Fibroblast of peridontal ligament (primary cell): ENCODE measurements at regions not wholly inside any gene's neighbourhood (a gene's known extent, or its start where the extent isn't known, plus 50 kb on each side); places are given as distances from the start of the nearest gene placed in this dataset.
A peak's percentile ranks its signal among the peaks of the same experiment; 100 is the strongest.
"Not testable (repeated sequence)": the region's sequence is repeated elsewhere in the genome, so short reads cannot be mapped to it uniquely, and the experiment has no call there.

Experiments used
- DNase-seq: peaks from one replicate; pipeline ENCODE4 v3.0.0-alpha.2; 2010; ENCODE audit errors: extremely low read depth

GRCh38 chr5:125673359-125673950, 749.8 kb upstream of the GRAMD2B start:
- no peak for DNase-seq

GRCh38 chr5:125679522-125679921, 743.7 kb upstream of the GRAMD2B start:
- peak; percentile 23 for DNase-seq

GRCh38 chr5:125683669-125684068, 739.5 kb upstream of the GRAMD2B start:
- DNase-seq, result no peak

GRCh38 chr5:125685771-125686170, 737.4 kb upstream of the GRAMD2B start:
- DNase-seq, result no peak

DNA sequence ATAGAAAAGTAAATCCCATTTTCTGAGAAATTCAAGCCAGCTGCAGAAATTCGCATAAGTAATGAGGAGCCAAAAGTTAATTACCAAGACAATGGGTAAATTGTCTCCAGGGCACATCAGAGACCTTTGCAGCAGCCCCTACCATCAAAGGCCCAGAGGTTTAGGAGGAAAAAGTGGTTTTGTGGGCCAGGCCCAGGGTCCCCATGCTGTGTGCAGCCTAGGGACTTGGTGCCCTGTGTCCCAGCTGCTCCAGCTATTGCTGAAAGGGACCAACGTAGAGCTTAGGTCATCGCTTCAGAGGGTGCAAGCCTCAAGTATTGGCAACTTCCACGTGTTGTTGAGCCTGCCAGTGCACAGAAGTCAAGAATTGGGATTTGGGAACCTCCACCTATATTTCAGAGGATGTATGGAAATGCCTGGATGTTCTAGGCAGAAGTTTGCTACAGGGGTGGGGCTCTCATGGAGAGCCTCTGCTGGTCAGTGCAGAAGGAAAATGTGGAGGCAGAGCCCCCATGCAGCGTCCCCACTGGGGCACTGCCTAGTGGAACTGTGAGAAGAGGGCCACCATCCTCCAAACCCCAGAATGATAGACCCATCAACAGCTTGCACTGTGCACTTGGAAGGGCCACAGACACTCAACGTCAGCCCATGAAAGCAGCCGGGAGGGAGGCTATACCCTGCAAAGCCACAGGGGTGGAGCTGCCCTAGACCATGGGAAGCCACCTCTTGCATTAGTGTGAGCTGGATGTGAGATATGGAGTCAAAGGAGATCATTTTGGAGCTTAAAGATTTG, 731.3 kb upstream of the GRAMD2B start:
- DNase-seq, result not testable (repeated sequence)

DNA sequence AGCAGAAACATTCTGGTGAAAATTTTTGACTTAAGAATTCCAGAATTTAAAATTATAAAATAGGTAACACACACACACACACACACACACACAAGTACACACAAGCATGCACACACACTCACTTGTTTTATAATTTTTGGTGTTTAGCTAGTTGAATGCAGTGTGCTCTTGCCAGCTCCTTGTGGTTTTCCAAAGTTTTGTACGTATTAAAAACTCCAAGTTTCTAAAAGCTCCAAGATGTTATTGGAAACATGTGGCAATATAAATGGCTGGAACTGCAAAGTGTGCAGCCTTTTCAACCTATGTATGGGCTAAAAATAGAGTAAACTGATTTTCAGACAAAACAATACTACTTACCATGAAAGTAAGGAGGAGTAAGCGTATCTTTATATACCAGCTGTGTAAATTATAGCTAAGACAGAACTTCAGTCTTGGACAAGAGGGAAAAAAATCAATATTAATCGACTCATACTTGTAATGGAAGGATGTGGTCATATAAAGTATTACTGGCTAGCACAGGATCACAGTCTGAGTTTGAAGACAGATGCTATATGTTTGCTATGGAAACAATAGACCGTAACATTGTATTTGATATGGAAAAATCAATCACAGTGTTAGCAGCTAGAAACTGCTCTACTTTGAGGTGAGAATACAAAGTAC, 727.1 kb upstream of the GRAMD2B start:
- DNase-seq, result peak; percentile 95

- peak; percentile 97 for DNase-seq
These were observed 726.4 kb upstream of the GRAMD2B start for GRCh38 chr5:125696762-125697161.

DNA sequence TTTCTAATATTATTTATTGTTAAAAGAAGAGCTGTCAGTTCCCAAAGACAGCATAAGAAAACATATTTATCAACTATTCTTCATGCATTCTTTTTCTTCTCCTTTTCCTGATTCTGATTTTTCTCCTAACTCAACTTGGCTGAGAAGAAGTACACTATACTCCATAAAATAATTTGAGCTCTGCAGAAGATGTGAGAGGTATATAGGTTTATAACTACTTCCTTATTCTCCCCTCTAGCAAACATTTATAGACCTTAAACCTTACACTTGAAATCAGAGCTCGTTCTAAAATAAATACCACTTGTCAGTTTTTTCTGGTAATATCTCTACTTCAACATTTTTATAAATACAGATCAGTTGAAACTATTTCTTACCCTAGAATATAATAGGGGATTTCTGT, 724.8 kb upstream of the GRAMD2B start:
- no peak for DNase-seq

DNA sequence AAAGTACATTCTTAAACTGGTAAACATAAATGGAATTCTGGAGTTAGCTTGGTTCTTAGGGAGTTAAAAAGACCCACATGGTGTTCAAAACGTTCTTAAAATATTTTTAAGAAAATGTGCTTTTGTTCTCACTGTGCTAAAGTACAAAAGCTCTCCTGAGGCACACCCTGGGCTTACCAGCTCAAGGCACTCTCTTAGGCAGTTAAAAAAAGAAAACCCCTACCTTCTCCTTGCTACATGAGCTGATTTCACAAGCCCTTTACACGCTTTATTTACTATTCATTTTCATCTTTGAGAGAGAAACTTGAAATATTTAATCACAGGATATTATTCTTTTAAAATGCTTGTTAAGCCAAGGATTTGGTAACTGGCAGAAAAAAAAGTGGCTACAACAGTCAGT, 723.3 kb upstream of the GRAMD2B start:
- DNase-seq, result no peak

DNA sequence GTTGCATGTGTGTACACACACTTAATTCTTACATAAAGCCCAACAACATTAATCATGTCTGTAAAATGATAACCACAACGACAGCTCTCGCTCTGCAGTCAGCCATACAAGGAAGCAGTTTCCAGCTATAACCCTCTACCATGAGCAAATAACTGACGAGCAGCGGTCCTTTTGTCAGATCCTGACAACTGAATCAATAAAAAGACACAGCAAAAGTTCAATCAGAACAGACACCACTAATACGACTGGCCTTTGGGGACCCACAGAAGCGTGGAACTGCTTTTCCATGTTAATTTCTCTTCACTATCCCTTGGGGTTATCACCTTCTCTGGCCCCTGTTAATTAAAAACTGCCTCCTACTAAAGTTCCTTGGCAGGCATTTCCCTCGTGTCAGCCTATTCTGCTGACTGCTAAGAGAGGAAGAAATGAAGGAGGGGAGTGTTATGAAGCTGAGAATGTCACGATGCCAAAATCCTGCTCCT, 722.8 kb upstream of the GRAMD2B start:
- no peak for DNase-seq

DNA sequence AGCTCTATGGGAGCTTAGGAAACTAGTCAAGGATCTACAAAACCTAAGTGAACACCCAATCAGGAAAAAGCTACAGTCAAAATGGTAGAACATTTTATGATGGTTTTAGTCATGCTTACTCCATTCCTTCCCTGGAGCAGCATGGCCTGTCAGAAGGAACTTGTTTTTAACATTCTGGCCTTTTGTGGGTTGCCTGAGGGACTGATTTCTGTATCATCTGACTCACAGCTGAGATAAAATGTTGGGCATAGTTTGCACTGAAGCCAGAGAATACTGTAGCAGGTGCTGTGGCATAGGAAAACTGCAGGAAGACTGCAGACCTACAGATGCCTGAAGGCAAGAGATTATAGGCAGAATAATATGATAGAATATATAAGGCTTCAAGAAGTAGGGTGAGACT, 719.6 kb upstream of the GRAMD2B start:
- no peak for DNase-seq

- no peak for DNase-seq
These were observed 718.3 kb upstream of the GRAMD2B start for GRCh38 chr5:125704888-125705287.

- no peak for DNase-seq
These were observed 714.6 kb upstream of the GRAMD2B start for GRCh38 chr5:125708583-125708982.

DNA sequence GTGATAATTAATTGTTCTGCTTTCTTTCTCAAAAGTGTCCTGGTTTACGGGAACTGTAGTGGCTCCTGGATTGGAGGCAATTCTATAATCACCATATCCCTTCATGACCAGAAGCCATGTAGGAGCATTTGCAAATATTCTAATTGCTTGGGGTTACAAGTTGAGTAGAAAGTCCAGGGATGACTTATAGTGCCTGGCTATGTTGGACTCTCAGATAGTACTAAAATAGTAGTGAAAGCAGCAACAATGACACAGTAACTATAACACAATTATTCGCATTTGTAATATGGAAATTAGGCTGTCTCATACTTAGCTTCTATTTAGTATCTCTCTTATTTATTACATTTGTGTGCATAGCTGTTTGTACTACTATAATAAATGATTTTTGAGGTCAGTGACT, 712.5 kb upstream of the GRAMD2B start:
- DNase-seq, result no peak

- DNase-seq, result no peak
These were observed 710.8 kb upstream of the GRAMD2B start for GRCh38 chr5:125712397-125712796.

GRCh38 chr5:125713109-125713805, 710.0 kb upstream of the GRAMD2B start:
- no peak for DNase-seq

GRCh38 chr5:125715216-125715615, 708.0 kb upstream of the GRAMD2B start:
- DNase-seq, result no peak

- peak; percentile 92 for DNase-seq
These were observed 706.0 kb upstream of the GRAMD2B start for GRCh38 chr5:125717209-125717608.

- DNase-seq, result no peak
These were observed 703.4 kb upstream of the GRAMD2B start for GRCh38 chr5:125719681-125720347.

GRCh38 chr5:125720348-125720685, 702.9 kb upstream of the GRAMD2B start:
- no peak for DNase-seq

DNA sequence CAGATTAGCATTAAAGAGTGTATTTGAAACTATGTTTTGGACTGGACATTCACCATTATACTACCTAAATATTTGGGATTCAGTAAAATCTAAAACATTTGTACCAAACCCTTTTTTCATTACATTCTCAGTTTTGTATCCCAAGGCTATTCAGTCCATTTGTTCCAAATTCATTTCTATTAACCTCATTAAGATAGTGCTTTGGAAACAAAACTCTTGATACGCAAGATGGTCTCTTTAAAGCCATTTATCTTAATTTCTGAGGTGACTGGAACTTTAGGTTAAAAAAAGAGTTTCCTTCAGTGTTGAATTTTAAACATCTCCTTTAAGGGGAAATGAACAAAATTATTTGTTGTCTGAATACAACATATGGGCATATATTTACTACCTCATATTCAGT, 702.5 kb upstream of the GRAMD2B start:
- no peak for DNase-seq

- peak; percentile 44 for DNase-seq
These were observed 700.7 kb upstream of the GRAMD2B start for GRCh38 chr5:125722550-125722949.
